ENCODE measurements at regions not wholly inside any gene's neighbourhood (a gene's known extent, or its start where the extent isn't known, plus 50 kb on each side); places are given as distances from the start of the nearest gene placed in this dataset.
A peak's percentile ranks its signal among the peaks of the same experiment; 100 is the strongest.
"Not testable (repeated sequence)": the region's sequence is repeated elsewhere in the genome, so short reads cannot be mapped to it uniquely, and the experiment has no call there.

DNA sequence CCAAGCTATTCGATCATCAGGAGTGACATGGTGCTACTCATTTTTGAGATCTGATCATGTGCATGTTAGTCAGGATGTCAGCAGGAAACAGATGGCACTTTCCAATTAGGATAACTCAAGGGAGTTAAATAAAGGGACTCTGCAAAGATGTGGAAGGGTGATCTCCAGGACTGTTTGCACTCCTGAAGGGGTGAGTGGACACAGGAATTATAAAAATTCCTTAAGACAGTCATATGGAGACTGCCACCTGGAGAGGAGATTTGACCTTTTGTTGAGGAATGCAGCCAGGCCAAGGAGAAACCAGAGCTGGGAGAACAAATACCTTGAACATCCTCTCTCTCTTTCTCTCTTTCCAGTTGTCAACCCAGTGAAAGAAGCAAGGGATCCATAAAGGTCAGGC lies 189.1 kb downstream of the GABRG2 start:
- Histone ChIP-seq H3K27me3 (no peaks in the 10 kb centered on the region), H3K27ac (no peak overlapping the region), H3K4me3 (ENCODE audit: low read depth in 1 of 2, low read length in 1 of 2) (no peak overlapping the region), H3K9me3 (no peaks in the 10 kb centered on the region), H3K4me1 (ENCODE audit: control insufficient read depth in 1 of 2, insufficient read depth in 1 of 2, low read depth in 1 of 2, low read length in 1 of 2) (no peaks in the 10 kb centered on the region), H3K36me3 (no peaks in the 10 kb centered on the region)
- TF ChIP-seq CTCF (IDR thresholded peaks at IDR 0.05), result no peak

GRCh38 chr5:162268694-162269481 lies 201.3 kb downstream of the GABRG2 start:
- Histone ChIP-seq H3K27ac (peak overlapping the region; percentile 66), H3K9me3 (no peaks in the 10 kb centered on the region), H3K4me3 (ENCODE audit: low read depth in 1 of 2, low read length in 1 of 2) (peak overlapping the region; percentile 27 to 35), H3K36me3 (no peaks in the 10 kb centered on the region), H3K4me1 (ENCODE audit: control insufficient read depth in 1 of 2, insufficient read depth in 1 of 2, low read depth in 1 of 2, low read length in 1 of 2) (peaks cover 11 to 18% of the 10 kb centered on the region in 2 experiments), H3K27me3 (no peaks in the 10 kb centered on the region)
- no peak for TF ChIP-seq CTCF (IDR thresholded peaks at IDR 0.05)

- H3K4me3 ChIP-seq (ENCODE audit: low read depth in 1 of 2, low read length in 1 of 2), result no peak overlapping the region
- H3K9me3 ChIP-seq, result no peaks in the 10 kb centered on the region
- H3K27me3 ChIP-seq, result no peaks in the 10 kb centered on the region
- H3K27ac ChIP-seq, result no peak overlapping the region
- TF ChIP-seq CTCF (IDR thresholded peaks at IDR 0.05), result no peak
- H3K4me1 ChIP-seq (ENCODE audit: control insufficient read depth in 1 of 2, insufficient read depth in 1 of 2, low read depth in 1 of 2, low read length in 1 of 2), result peaks cover 11 to 18% of the 10 kb centered on the region in 2 experiments
- no peaks in the 10 kb centered on the region for H3K36me3 ChIP-seq
Measured at GRCh38 chr5:162272417-162272816, 204.8 kb downstream of the GABRG2 start.

- TF ChIP-seq CTCF (IDR thresholded peaks at IDR 0.05), result no peak
- Histone ChIP-seq H3K27me3 (no peaks in the 10 kb centered on the region), H3K4me1 (ENCODE audit: control insufficient read depth in 1 of 2, insufficient read depth in 1 of 2, low read depth in 1 of 2, low read length in 1 of 2) (peaks cover under 1% of the 10 kb centered on the region in 2 experiments), H3K36me3 (no peaks in the 10 kb centered on the region), H3K9me3 (no peaks in the 10 kb centered on the region), H3K27ac (no peak overlapping the region), H3K4me3 (ENCODE audit: low read depth in 1 of 2, low read length in 1 of 2) (no peak overlapping the region)
Measured at GRCh38 chr5:162274679-162275078, 207.1 kb downstream of the GABRG2 start.

- H3K27me3 ChIP-seq; H3K9me3 ChIP-seq; H3K4me3 ChIP-seq (ENCODE audit: low read depth in 1 of 2, low read length in 1 of 2); H3K36me3 ChIP-seq; H3K27ac ChIP-seq; H3K4me1 ChIP-seq (ENCODE audit: control insufficient read depth in 1 of 2, insufficient read depth in 1 of 2, low read depth in 1 of 2, low read length in 1 of 2): not testable (repeated sequence)
Measured at GRCh38 chr5:162275387-162275786, 207.8 kb downstream of the GABRG2 start.

DNA sequence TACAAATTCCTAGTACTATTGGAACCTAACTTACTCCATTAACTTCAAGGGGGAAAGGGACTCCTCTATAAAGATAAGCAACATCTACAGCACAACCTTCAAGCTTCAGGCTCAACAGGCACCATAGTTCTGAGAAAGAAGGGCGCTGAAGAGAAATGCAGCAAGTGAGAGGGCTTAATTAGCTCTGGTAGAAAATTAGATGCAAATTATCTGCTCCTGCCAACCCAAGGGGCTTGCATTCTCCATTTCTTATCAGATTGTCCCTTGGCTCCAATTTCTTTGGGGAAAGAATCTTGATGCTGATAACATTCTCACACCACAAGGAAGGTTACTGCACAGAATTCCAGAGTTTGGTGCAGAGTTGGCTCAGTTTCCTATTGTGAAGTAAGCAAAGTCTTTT lies 214.6 kb downstream of the GABRG2 start:
- Histone ChIP-seq H3K4me3 (ENCODE audit: low read depth in 1 of 2, low read length in 1 of 2) (no peak overlapping the region), H3K36me3 (no peaks in the 10 kb centered on the region), H3K9me3 (no peaks in the 10 kb centered on the region), H3K27me3 (no peaks in the 10 kb centered on the region), H3K4me1 (ENCODE audit: control insufficient read depth in 1 of 2, insufficient read depth in 1 of 2, low read depth in 1 of 2, low read length in 1 of 2) (no peaks in the 10 kb centered on the region), H3K27ac (no peak overlapping the region)
- TF ChIP-seq CTCF (IDR thresholded peaks at IDR 0.05), result no peak

All from neutrophil (primary cell).